SK-N-SH (cell line): ENCODE measurements at regions not wholly inside any gene's neighbourhood (a gene's known extent, or its start where the extent isn't known, plus 50 kb on each side); places are given as distances from the start of the nearest gene placed in this dataset.

ENCODE experiments used
- CTCF ChIA-PET: fragments of 300-600, 350-600 bp; formaldehyde crosslinking; extraction: SDS; loops from one replicate; lab custom pipeline; 2021; lab: Yijun Ruan, JAX
- POLR2A ChIA-PET: fragments of 350-600 bp; sonication (Branson Sonifier 250); formaldehyde crosslinking; extraction: SDS; loops from one replicate; lab custom pipeline; 2020; ENCODE audit warnings: antibody characterized with exemption, inconsistent platforms; lab: Yijun Ruan, JAX
- DNase-seq: peaks from one replicate; pipeline ENCODE4 v3.0.0; 2012
- H2AFZ ChIP-seq: fragments of 200-600 bp; sonication (generic); 2 replicates; pipeline ENCODE4 v1.8.1; 2016; ENCODE audit warnings: antibody characterized with exemption, mild to moderate bottlenecking, low read depth
- H3F3A ChIP-seq: fragments of 200-600 bp; sonication (generic); replicated peaks from 2 replicates; pipeline ENCODE3; 2016; ENCODE audit warnings: antibody characterized with exemption, mild to moderate bottlenecking; ENCODE audit not compliant: insufficient read depth
- H3K27ac ChIP-seq, 2 experiments: fragments of 200-500 bp in 1 of 2; fragments of 200-600 bp in 1 of 2; sonication (Bioruptor generic) in 1 of 2; sonication (generic), shearing (Covaris generic) in 1 of 2; 2 replicates each; pipeline versions ENCODE4 v1.5.1 to v1.6.1; 2014 to 2016; ENCODE audit warnings: low read depth in 2 of 2, inconsistent platforms in 1 of 2, low read length in 1 of 2, mild to moderate bottlenecking in 1 of 2, mixed read lengths in 1 of 2
- H3K27me3 ChIP-seq: fragments of 200-600 bp; sonication (generic), shearing (Covaris generic); 2 replicates; pipeline ENCODE4 v1.6.1; 2016; ENCODE audit warnings: mixed run types; ENCODE audit not compliant: insufficient read depth
- H3K36me3 ChIP-seq, 2 experiments: fragments of 200-500 bp in 1 of 2; fragments of 200-600 bp in 1 of 2; sonication (Bioruptor generic) in 1 of 2; sonication (generic) in 1 of 2; replicated peaks in 1 of 2; 2 replicates each; pipeline versions ENCODE3 to v1.5.1; 2014 to 2016; ENCODE audit warnings: low read length in 1 of 2, mild to moderate bottlenecking in 1 of 2; ENCODE audit not compliant: insufficient read depth in 2 of 2, control insufficient read depth in 1 of 2
- H3K4me1 ChIP-seq, 2 experiments: fragments of 200-500 bp in 1 of 2; fragments of 200-600 bp in 1 of 2; sonication (Bioruptor generic) in 1 of 2; sonication (generic), shearing (Covaris generic) in 1 of 2; 2 replicates each; pipeline versions ENCODE4 v1.5.1 to v1.6.1; 2014 to 2016; ENCODE audit warnings: low read depth in 1 of 2, low read length in 1 of 2, mixed run types in 1 of 2; ENCODE audit not compliant: insufficient read depth in 2 of 2, control insufficient read depth in 1 of 2
- H3K4me2 ChIP-seq: fragments of 200-600 bp; sonication (generic), shearing (Covaris generic); 2 replicates; pipeline ENCODE4 v1.6.1; 2017; ENCODE audit warnings: mixed run types
- H3K4me3 ChIP-seq, 2 experiments: fragments of 200-500 bp in 1 of 2; fragments of 200-600 bp in 1 of 2; sonication (Bioruptor generic) in 1 of 2; sonication (generic), shearing (Covaris generic) in 1 of 2; 2 replicates each; pipeline versions ENCODE4 v1.5.1 to v1.8.1; 2014 to 2016; ENCODE audit warnings: low read depth in 2 of 2, inconsistent platforms in 1 of 2, low read length in 1 of 2, mild to moderate bottlenecking in 1 of 2, mixed read lengths in 1 of 2, moderate library complexity in 1 of 2
- H3K79me2 ChIP-seq: fragments of 200-600 bp; sonication (generic); 2 replicates; pipeline ENCODE4 v1.8.1; 2017; ENCODE audit warnings: mild to moderate bottlenecking; ENCODE audit not compliant: insufficient read depth
- H3K9ac ChIP-seq: fragments of 200-600 bp; sonication (generic); 2 replicates; pipeline ENCODE4 v1.6.1; 2017; ENCODE audit warnings: mixed run types
- H3K9me2 ChIP-seq: fragments of 200-600 bp; sonication (generic); 2 replicates; pipeline ENCODE4 v1.6.1; 2017; ENCODE audit warnings: mixed run types
- H3K9me3 ChIP-seq: fragments of 200-600 bp; sonication (generic); 2 replicates; pipeline ENCODE4 v1.6.1; 2017; ENCODE audit warnings: mixed run types, mild to moderate bottlenecking, moderate library complexity
- H4K20me1 ChIP-seq: fragments of 200-600 bp; sonication (generic); 2 replicates; pipeline ENCODE4 v1.6.1; 2017; ENCODE audit warnings: mild to moderate bottlenecking, mixed run types; ENCODE audit not compliant: insufficient read depth
- FOSL2 ChIP-seq: IDR thresholded peaks from 2 replicates; pipeline ENCODE4 v1.4.0; 2012; ENCODE audit warnings: low read depth, mild to moderate bottlenecking, moderate library complexity, borderline replicate concordance
- FOXM1 ChIP-seq: IDR thresholded peaks from 2 replicates; pipeline ENCODE4 v1.4.0; 2012; ENCODE audit warnings: low read depth, mild to moderate bottlenecking
- GATA2 ChIP-seq: sonication (generic); formaldehyde crosslinking; IDR thresholded peaks from 2 replicates; pipeline ENCODE4 v1.5.0; 2020; ENCODE audit warnings: mild to moderate bottlenecking, missing genetic modification reagents
- JUND ChIP-seq: IDR thresholded peaks from 2 replicates; pipeline ENCODE4 v1.4.0; 2012
- NFIC ChIP-seq: IDR thresholded peaks from 2 replicates; pipeline ENCODE4 v1.4.0; 2012; ENCODE audit warnings: borderline replicate concordance
- NRF1 ChIP-seq: IDR thresholded peaks from 2 replicates; pipeline ENCODE4 v1.6.1; 2012; ENCODE audit warnings: low read depth, mild to moderate bottlenecking, low read length
- POLR2AphosphoS5 ChIP-seq: IDR thresholded peaks from 2 replicates; pipeline ENCODE4 v1.6.1; 2012; ENCODE audit warnings: low read depth, low read length
- RAD21 ChIP-seq: IDR thresholded peaks from 2 replicates; pipeline ENCODE4 v1.6.1; 2012; ENCODE audit warnings: mild to moderate bottlenecking, low read length
- RCOR1 ChIP-seq: fragments of 150-350 bp; IDR thresholded peaks from 2 replicates; pipeline ENCODE4 v1.6.1; 2017; ENCODE audit warnings: antibody characterized with exemption, low read length
- RFX5 ChIP-seq: IDR thresholded peaks from 2 replicates; pipeline ENCODE4 v1.6.1; 2012; ENCODE audit warnings: mild to moderate bottlenecking, improper control_type of control experiment, low read length
- SIN3A ChIP-seq: IDR thresholded peaks from 2 replicates; pipeline ENCODE4 v1.6.1; 2012; ENCODE audit warnings: low read depth, mild to moderate bottlenecking, low read length, moderate library complexity, borderline replicate concordance
- TAF1 ChIP-seq: IDR thresholded peaks from 2 replicates; pipeline ENCODE4 v1.6.1; 2012; ENCODE audit warnings: low read depth, mild to moderate bottlenecking, low read length, moderate library complexity, borderline replicate concordance
- TEAD4 ChIP-seq: IDR thresholded peaks from 2 replicates; pipeline ENCODE4 v1.4.0; 2012; ENCODE audit warnings: mild to moderate bottlenecking, borderline replicate concordance; ENCODE audit not compliant: insufficient read depth
- YY1 ChIP-seq: IDR thresholded peaks from 2 replicates; pipeline ENCODE4 v1.4.0; 2012; ENCODE audit warnings: low read depth, mild to moderate bottlenecking
- ZBTB33 ChIP-seq: IDR thresholded peaks from 2 replicates; pipeline ENCODE4 v1.4.0; 2012; ENCODE audit warnings: low read depth, borderline replicate concordance
- WGBS: methylation state at CpG from one replicate; pipeline ENCODE4 v1.1.6; 2017; ENCODE audit warnings: low lambda C conversion rate; 5-methylcytosine and 5-hydroxymethylcytosine counted together
- TF ChIP-seq, protein P1 (sequence below): IDR thresholded peaks from 2 replicates; pipeline ENCODE4; 2012

DNA sequence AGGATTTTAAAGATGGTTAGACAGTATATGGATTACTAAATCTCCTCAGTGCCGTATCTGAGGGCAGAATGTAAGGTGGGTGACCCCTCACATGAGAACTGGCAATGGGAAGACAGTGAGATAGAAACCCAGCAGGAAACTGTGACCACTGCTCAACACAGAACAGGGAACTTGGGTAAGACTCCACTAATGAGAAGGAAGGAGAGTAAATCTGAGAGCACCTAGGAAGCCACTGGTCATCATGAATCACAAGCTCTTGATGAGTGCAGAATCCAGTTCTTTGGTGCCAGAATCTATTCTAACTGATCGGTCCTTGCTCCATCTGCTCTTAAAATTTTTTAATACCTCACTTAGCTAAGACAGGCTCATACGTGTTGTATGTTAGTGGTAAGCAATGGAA is 261.8 kb downstream of the KLF12 start:
- Histone ChIP-seq H3K27ac (no peak overlapping the region), H3K4me2 (no peak overlapping the region), H3K79me2 (no peaks in the 10 kb centered on the region), H3K4me3 (no peak overlapping the region), H3K9me3 (peaks cover 5% of the 10 kb centered on the region; the same call in 1 of the 2 replicates), H4K20me1 (no peaks in the 10 kb centered on the region), H3F3A (peaks cover 13% of the 10 kb centered on the region), H3K9ac (no peak overlapping the region), H3K36me3 (peaks cover 0 to 3% of the 10 kb centered on the region in 2 experiments), H2AFZ (no peak overlapping the region), H3K4me1 (0 out of 4 replicates have a peak, but pooled peaks cover 0 to 13% of the 10 kb centered on the region in 2 experiments), H3K9me2 (no peaks in the 10 kb centered on the region), H3K27me3 (no peaks in the 10 kb centered on the region)
- TF ChIP-seq RFX5 (no peak), RAD21 (no peak), YY1 (no peak), FOSL2 (no peak), TAF1 (no peak), NRF1 (no peak), RCOR1 (no peak), FOXM1 (no peak), GATA2 (CRISPR knock-in tag) (no peak), JUND (no peak), TEAD4 (no peak), SIN3A (no peak), NFIC (no peak), ZBTB33 (no peak)
- no peak for DNase-seq
- ChIA-PET CTCF (no interaction called here), POLR2A (no interaction called here)
- WGBS, result 76% methylated on average over 3 of the region's 3 CpGs

- Histone ChIP-seq H3K4me1 (0 out of 4 replicates have a peak, but pooled peaks cover 0 to 13% of the 10 kb centered on the region in 2 experiments), H2AFZ (peak overlapping the region; percentile 4; the same call in 1 of the 2 replicates), H3F3A (peaks cover 10% of the 10 kb centered on the region), H3K9me2 (no peaks in the 10 kb centered on the region), H3K27me3 (no peaks in the 10 kb centered on the region), H3K4me2 (peak overlapping the region; percentile 48), H3K9ac (peak overlapping the region; percentile 24), H3K27ac (peak overlapping the region in 1 of 2 experiments; percentile 80; a peak in 2 of 4 replicates), H3K79me2 (no peaks in the 10 kb centered on the region), H4K20me1 (no peaks in the 10 kb centered on the region)
- WGBS, result 81% methylated on average over 15 of the region's 15 CpGs
- CTCF ChIA-PET, result interaction anchor here (0.6 to 1.7 kb wide), 3 partner anchors 16 to 271 kb away, joined by 3 to 4 read pairs (median 3); no protein-coding TSS in a partner anchor
- no peak for DNase-seq
- TF ChIP-seq FOSL2 (peak; percentile 5; the same call in 1 of the 2 replicates), NFIC (0 out of 2 replicates have a peak, but pooled peaks have one; percentile 11), POLR2AphosphoS5 (no peak)
- TF ChIP-seq, protein P1, sequence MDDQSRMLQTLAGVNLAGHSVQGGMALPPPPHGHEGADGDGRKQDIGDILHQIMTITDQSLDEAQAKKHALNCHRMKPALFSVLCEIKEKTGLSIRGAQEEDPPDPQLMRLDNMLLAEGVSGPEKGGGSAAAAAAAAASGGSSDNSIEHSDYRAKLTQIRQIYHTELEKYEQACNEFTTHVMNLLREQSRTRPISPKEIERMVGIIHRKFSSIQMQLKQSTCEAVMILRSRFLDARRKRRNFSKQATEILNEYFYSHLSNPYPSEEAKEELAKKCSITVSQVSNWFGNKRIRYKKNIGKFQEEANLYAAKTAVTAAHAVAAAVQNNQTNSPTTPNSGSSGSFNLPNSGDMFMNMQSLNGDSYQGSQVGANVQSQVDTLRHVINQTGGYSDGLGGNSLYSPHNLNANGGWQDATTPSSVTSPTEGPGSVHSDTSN, result peak; percentile 24; the same call in 1 of the 2 replicates
- TF ChIP-seq, all 33 proteins: peak for 3
- Histone ChIP-seq H3K36me3 (peaks cover 0 to 4% of the 10 kb centered on the region in 2 experiments), H3K4me3 (peak overlapping the region in 1 of 2 experiments; percentile 39; a peak in 2 of 4 replicates), H3K9me3 (no peaks in the 10 kb centered on the region)
- POLR2A ChIA-PET, result no interaction called here
These were observed 263.0 kb downstream of the KLF12 start for GRCh38 chr13:73870970-73871935.
